SK-N-SH (cell line): ENCODE measurements at regions not wholly inside any gene's neighbourhood (a gene's known extent, or its start where the extent isn't known, plus 50 kb on each side); places are given as distances from the start of the nearest gene placed in this dataset.

ENCODE experiments used
- CTCF ChIA-PET: fragments of 300-600, 350-600 bp; formaldehyde crosslinking; extraction: SDS; loops from one replicate; lab custom pipeline; 2021; lab: Yijun Ruan, JAX
- POLR2A ChIA-PET: fragments of 350-600 bp; sonication (Branson Sonifier 250); formaldehyde crosslinking; extraction: SDS; loops from one replicate; lab custom pipeline; 2020; ENCODE audit warnings: antibody characterized with exemption, inconsistent platforms; lab: Yijun Ruan, JAX
- DNase-seq: peaks from one replicate; pipeline ENCODE4 v3.0.0; 2012
- H2AFZ ChIP-seq: fragments of 200-600 bp; sonication (generic); 2 replicates; pipeline ENCODE4 v1.8.1; 2016; ENCODE audit warnings: antibody characterized with exemption, mild to moderate bottlenecking, low read depth
- H3F3A ChIP-seq: fragments of 200-600 bp; sonication (generic); replicated peaks from 2 replicates; pipeline ENCODE3; 2016; ENCODE audit warnings: antibody characterized with exemption, mild to moderate bottlenecking; ENCODE audit not compliant: insufficient read depth
- H3K27ac ChIP-seq, 2 experiments: fragments of 200-500 bp in 1 of 2; fragments of 200-600 bp in 1 of 2; sonication (Bioruptor generic) in 1 of 2; sonication (generic), shearing (Covaris generic) in 1 of 2; 2 replicates each; pipeline versions ENCODE4 v1.5.1 to v1.6.1; 2014 to 2016; ENCODE audit warnings: low read depth in 2 of 2, inconsistent platforms in 1 of 2, low read length in 1 of 2, mild to moderate bottlenecking in 1 of 2, mixed read lengths in 1 of 2
- H3K27me3 ChIP-seq: fragments of 200-600 bp; sonication (generic), shearing (Covaris generic); 2 replicates; pipeline ENCODE4 v1.6.1; 2016; ENCODE audit warnings: mixed run types; ENCODE audit not compliant: insufficient read depth
- H3K36me3 ChIP-seq, 2 experiments: fragments of 200-500 bp in 1 of 2; fragments of 200-600 bp in 1 of 2; sonication (Bioruptor generic) in 1 of 2; sonication (generic) in 1 of 2; replicated peaks in 1 of 2; 2 replicates each; pipeline versions ENCODE3 to v1.5.1; 2014 to 2016; ENCODE audit warnings: low read length in 1 of 2, mild to moderate bottlenecking in 1 of 2; ENCODE audit not compliant: insufficient read depth in 2 of 2, control insufficient read depth in 1 of 2
- H3K4me1 ChIP-seq, 2 experiments: fragments of 200-500 bp in 1 of 2; fragments of 200-600 bp in 1 of 2; sonication (Bioruptor generic) in 1 of 2; sonication (generic), shearing (Covaris generic) in 1 of 2; 2 replicates each; pipeline versions ENCODE4 v1.5.1 to v1.6.1; 2014 to 2016; ENCODE audit warnings: low read depth in 1 of 2, low read length in 1 of 2, mixed run types in 1 of 2; ENCODE audit not compliant: insufficient read depth in 2 of 2, control insufficient read depth in 1 of 2
- H3K4me2 ChIP-seq: fragments of 200-600 bp; sonication (generic), shearing (Covaris generic); 2 replicates; pipeline ENCODE4 v1.6.1; 2017; ENCODE audit warnings: mixed run types
- H3K4me3 ChIP-seq, 2 experiments: fragments of 200-500 bp in 1 of 2; fragments of 200-600 bp in 1 of 2; sonication (Bioruptor generic) in 1 of 2; sonication (generic), shearing (Covaris generic) in 1 of 2; 2 replicates each; pipeline versions ENCODE4 v1.5.1 to v1.8.1; 2014 to 2016; ENCODE audit warnings: low read depth in 2 of 2, inconsistent platforms in 1 of 2, low read length in 1 of 2, mild to moderate bottlenecking in 1 of 2, mixed read lengths in 1 of 2, moderate library complexity in 1 of 2
- H3K79me2 ChIP-seq: fragments of 200-600 bp; sonication (generic); 2 replicates; pipeline ENCODE4 v1.8.1; 2017; ENCODE audit warnings: mild to moderate bottlenecking; ENCODE audit not compliant: insufficient read depth
- H3K9ac ChIP-seq: fragments of 200-600 bp; sonication (generic); 2 replicates; pipeline ENCODE4 v1.6.1; 2017; ENCODE audit warnings: mixed run types
- H3K9me2 ChIP-seq: fragments of 200-600 bp; sonication (generic); 2 replicates; pipeline ENCODE4 v1.6.1; 2017; ENCODE audit warnings: mixed run types
- H3K9me3 ChIP-seq: fragments of 200-600 bp; sonication (generic); 2 replicates; pipeline ENCODE4 v1.6.1; 2017; ENCODE audit warnings: mixed run types, mild to moderate bottlenecking, moderate library complexity
- H4K20me1 ChIP-seq: fragments of 200-600 bp; sonication (generic); 2 replicates; pipeline ENCODE4 v1.6.1; 2017; ENCODE audit warnings: mild to moderate bottlenecking, mixed run types; ENCODE audit not compliant: insufficient read depth
- CTCF ChIP-seq: fragments of 200-600 bp; sonication (generic); IDR thresholded peaks from 2 replicates; pipeline ENCODE4 v1.6.1; 2017; ENCODE audit warnings: antibody characterized with exemption, mild to moderate bottlenecking, moderate library complexity
- EZH2phosphoT487 ChIP-seq: fragments of 200-600 bp; sonication (generic); IDR thresholded peaks from 2 replicates; pipeline ENCODE4 v1.6.1; 2017; ENCODE audit warnings: low read depth, mixed run types, mild to moderate bottlenecking, antibody characterized with exemption, moderate library complexity, borderline replicate concordance
- FOSL2 ChIP-seq: IDR thresholded peaks from 2 replicates; pipeline ENCODE4 v1.4.0; 2012; ENCODE audit warnings: low read depth, mild to moderate bottlenecking, moderate library complexity, borderline replicate concordance
- GATA2 ChIP-seq: sonication (generic); formaldehyde crosslinking; IDR thresholded peaks from 2 replicates; pipeline ENCODE4 v1.5.0; 2020; ENCODE audit warnings: mild to moderate bottlenecking, missing genetic modification reagents
- JUND ChIP-seq: IDR thresholded peaks from 2 replicates; pipeline ENCODE4 v1.4.0; 2012
- MAX ChIP-seq: IDR thresholded peaks from 2 replicates; pipeline ENCODE4 v1.4.0; 2012; ENCODE audit warnings: low read depth
- NRF1 ChIP-seq: IDR thresholded peaks from 2 replicates; pipeline ENCODE4 v1.6.1; 2012; ENCODE audit warnings: low read depth, mild to moderate bottlenecking, low read length
- RFX5 ChIP-seq: IDR thresholded peaks from 2 replicates; pipeline ENCODE4 v1.6.1; 2012; ENCODE audit warnings: mild to moderate bottlenecking, improper control_type of control experiment, low read length
- RXRA ChIP-seq: IDR thresholded peaks from 2 replicates; pipeline ENCODE4 v1.4.0; 2012; ENCODE audit warnings: low read depth, mild to moderate bottlenecking, borderline replicate concordance
- TCF12 ChIP-seq: IDR thresholded peaks from 2 replicates; pipeline ENCODE4 v1.4.0; 2012
- TEAD4 ChIP-seq: IDR thresholded peaks from 2 replicates; pipeline ENCODE4 v1.4.0; 2012; ENCODE audit warnings: mild to moderate bottlenecking, borderline replicate concordance; ENCODE audit not compliant: insufficient read depth
- YY1 ChIP-seq: IDR thresholded peaks from 2 replicates; pipeline ENCODE4 v1.4.0; 2012; ENCODE audit warnings: low read depth, mild to moderate bottlenecking
- WGBS: methylation state at CpG from one replicate; pipeline ENCODE4 v1.1.6; 2017; ENCODE audit warnings: low lambda C conversion rate; 5-methylcytosine and 5-hydroxymethylcytosine counted together
- TF ChIP-seq, protein P1 (sequence below): fragments of 150-350 bp; IDR thresholded peaks from 2 replicates; pipeline ENCODE4 v1.6.1; 2016; ENCODE audit warnings: mild to moderate bottlenecking, low read depth, low read length
- TF ChIP-seq, protein P2 (sequence below): IDR thresholded peaks from 2 replicates; pipeline ENCODE4 v1.4.0; 2012; ENCODE audit warnings: low read depth, borderline replicate concordance

- ChIA-PET CTCF (interaction anchor here (1.1 kb wide), 1 partner anchor 12 kb away, joined by 5 read pairs; no protein-coding TSS in a partner anchor), POLR2A (no interaction called here)
- H3K79me2 ChIP-seq = no peaks in the 10 kb centered on the region
Observed at GRCh38 chr3:83189634-83190033, 1428.2 kb upstream of the GBE1 start.

GRCh38 chr3:83169473-83169872 lies 1408.0 kb upstream of the GBE1 start:
- DNase-seq = no peak
- 2% methylated on average over 1 of the region's 1 CpG for WGBS
- H3K9me3 ChIP-seq = no peaks in the 10 kb centered on the region
- H3K27ac ChIP-seq = no peak overlapping the region
- H3K4me3 ChIP-seq = no peak overlapping the region
- no peak overlapping the region for H2AFZ ChIP-seq
- H3K27me3 ChIP-seq = no peaks in the 10 kb centered on the region
- no peaks in the 10 kb centered on the region for H4K20me1 ChIP-seq
- CTCF ChIA-PET = interaction anchor here (1.0 kb wide), 1 partner anchor 8 kb away, joined by 3 read pairs; no protein-coding TSS in a partner anchor
- no peaks in the 10 kb centered on the region for H3K9me2 ChIP-seq
- H3K4me1 ChIP-seq = no peaks in the 10 kb centered on the region
- no peaks in the 10 kb centered on the region for H3F3A ChIP-seq
- no peak overlapping the region for H3K9ac ChIP-seq
- no peaks in the 10 kb centered on the region for H3K79me2 ChIP-seq
- no peak for TF ChIP-seq TCF12
- TF ChIP-seq YY1 = no peak
- no peak for TF ChIP-seq NRF1
- TF ChIP-seq, protein P1, sequence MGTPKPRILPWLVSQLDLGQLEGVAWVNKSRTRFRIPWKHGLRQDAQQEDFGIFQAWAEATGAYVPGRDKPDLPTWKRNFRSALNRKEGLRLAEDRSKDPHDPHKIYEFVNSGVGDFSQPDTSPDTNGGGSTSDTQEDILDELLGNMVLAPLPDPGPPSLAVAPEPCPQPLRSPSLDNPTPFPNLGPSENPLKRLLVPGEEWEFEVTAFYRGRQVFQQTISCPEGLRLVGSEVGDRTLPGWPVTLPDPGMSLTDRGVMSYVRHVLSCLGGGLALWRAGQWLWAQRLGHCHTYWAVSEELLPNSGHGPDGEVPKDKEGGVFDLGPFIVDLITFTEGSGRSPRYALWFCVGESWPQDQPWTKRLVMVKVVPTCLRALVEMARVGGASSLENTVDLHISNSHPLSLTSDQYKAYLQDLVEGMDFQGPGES = no peak
- TF ChIP-seq CTCF = no peak
- no peak for TF ChIP-seq FOSL2
- no peak for TF ChIP-seq GATA2 (CRISPR knock-in tag)
- no peak for TF ChIP-seq JUND
- no peak for TF ChIP-seq RFX5
- TF ChIP-seq, all 33 proteins: peak for 0
- POLR2A ChIA-PET = no interaction called here
- no peaks in the 10 kb centered on the region for H3K36me3 ChIP-seq
- H3K4me2 ChIP-seq = no peak overlapping the region

More at GRCh38 chr3:83189634-83190033, 1428.2 kb upstream of the GBE1 start:
- no peaks in the 10 kb centered on the region for H3K9me2 ChIP-seq
- H3K9me3 ChIP-seq = no peaks in the 10 kb centered on the region
- H3K27me3 ChIP-seq = no peaks in the 10 kb centered on the region
- no peak overlapping the region for H2AFZ ChIP-seq
- no peak for DNase-seq
- H3K27ac ChIP-seq = no peak overlapping the region
- H3K4me3 ChIP-seq = no peak overlapping the region
- H3K36me3 ChIP-seq = no peaks in the 10 kb centered on the region
- H3K4me1 ChIP-seq = no peaks in the 10 kb centered on the region
- no peak overlapping the region for H3K9ac ChIP-seq
- no peak for TF ChIP-seq MAX
- TF ChIP-seq, protein P1 = no peak
- TF ChIP-seq GATA2 (CRISPR knock-in tag) = no peak
- no peak for TF ChIP-seq JUND
- no peak for TF ChIP-seq YY1
- no peak for TF ChIP-seq TEAD4
- TF ChIP-seq, protein P2, sequence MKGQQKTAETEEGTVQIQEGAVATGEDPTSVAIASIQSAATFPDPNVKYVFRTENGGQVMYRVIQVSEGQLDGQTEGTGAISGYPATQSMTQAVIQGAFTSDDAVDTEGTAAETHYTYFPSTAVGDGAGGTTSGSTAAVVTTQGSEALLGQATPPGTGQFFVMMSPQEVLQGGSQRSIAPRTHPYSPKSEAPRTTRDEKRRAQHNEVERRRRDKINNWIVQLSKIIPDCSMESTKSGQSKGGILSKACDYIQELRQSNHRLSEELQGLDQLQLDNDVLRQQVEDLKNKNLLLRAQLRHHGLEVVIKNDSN = no peak
- no peak for TF ChIP-seq EZH2phosphoT487
- TF ChIP-seq RXRA = no peak
- TF ChIP-seq, all 33 proteins: peak for 0
- Histone ChIP-seq H3K4me2 (no peak overlapping the region), H3F3A (no peaks in the 10 kb centered on the region), H4K20me1 (no peaks in the 10 kb centered on the region)
